ENCODE measurements at regions not wholly inside any gene's neighbourhood (a gene's known extent, or its start where the extent isn't known, plus 50 kb on each side); places are given as distances from the start of the nearest gene placed in this dataset.

DNA sequence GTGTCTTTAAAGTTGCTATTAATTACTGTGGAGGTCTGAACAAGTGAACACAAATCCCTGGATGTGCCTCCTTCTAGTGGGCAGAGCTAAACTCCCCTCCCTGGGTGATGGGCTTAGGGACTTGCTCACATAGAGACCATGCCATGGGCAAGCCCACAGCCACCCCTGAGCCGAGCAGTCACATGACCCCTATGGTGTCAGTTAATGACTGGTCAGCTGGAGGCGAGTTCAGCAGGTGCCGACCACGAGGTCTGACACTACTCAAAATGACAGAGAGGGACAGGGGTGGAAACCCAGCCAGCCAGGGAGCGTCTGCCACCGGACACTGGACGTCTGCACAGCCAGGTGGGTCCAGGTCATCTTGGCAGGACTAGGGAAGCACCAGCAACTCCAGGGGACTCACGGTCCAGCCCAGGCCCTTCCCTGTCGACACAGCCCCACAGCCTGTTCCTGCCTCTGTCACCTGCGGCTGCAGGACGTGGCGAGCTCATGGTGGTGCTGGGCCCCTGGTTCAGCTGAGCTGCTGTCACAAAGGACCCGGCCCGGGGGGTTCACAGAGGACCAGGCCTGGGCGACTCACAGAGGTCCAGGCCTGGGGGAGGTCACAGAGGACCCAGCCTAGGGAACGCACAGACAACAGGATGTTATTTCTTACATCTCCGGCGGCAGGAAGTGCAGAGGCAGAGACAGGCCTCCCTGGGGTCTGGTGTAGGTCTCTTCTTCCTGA is 135.0 kb downstream of the BRD1 start:
- TF ChIP-seq EZH2 (IDR thresholded peaks at IDR 0.05; ENCODE audit: insufficient read depth, poor library complexity, severe bottlenecking) (no peak), EZH2phosphoT487 (IDR thresholded peaks at IDR 0.05; ENCODE audit: insufficient read depth, low read depth) (no peak)
